OCI-LY1 (cell line): ENCODE measurements at regions not wholly inside any gene's neighbourhood (a gene's known extent, or its start where the extent isn't known, plus 50 kb on each side); places are given as distances from the start of the nearest gene placed in this dataset.

Experiments used
- H2AFZ ChIP-seq: fragments of 200-600 bp; sonication (generic), shearing (Covaris generic); 2 replicates; pipeline ENCODE4 v1.6.0; 2014; ENCODE audit warnings: antibody characterized with exemption, mild to moderate bottlenecking, low read length
- H3F3A ChIP-seq: fragments of 200-600 bp; sonication (generic), shearing (Covaris generic); 2 replicates; pipeline ENCODE4 v1.6.0; 2014; ENCODE audit warnings: mild to moderate bottlenecking, antibody characterized with exemption, low read length, moderate library complexity; ENCODE audit not compliant: insufficient read depth
- H3K27ac ChIP-seq: fragments of 200-600 bp; sonication (generic); 2 replicates; pipeline ENCODE4 v1.5.1; 2014; ENCODE audit warnings: low read length, mixed run types, mild to moderate bottlenecking, low read depth; ENCODE audit not compliant: poor library complexity, severe bottlenecking
- H3K27me3 ChIP-seq: fragments of 200-600 bp; sonication (generic); 2 replicates; pipeline ENCODE4 v1.6.0; 2014; ENCODE audit warnings: antibody characterized with exemption, mild to moderate bottlenecking, low read length, moderate library complexity; ENCODE audit not compliant: insufficient read depth
- H3K36me3 ChIP-seq: fragments of 200-600 bp; sonication (generic); 2 replicates; pipeline ENCODE4 v1.6.1; 2014; ENCODE audit warnings: mild to moderate bottlenecking, antibody characterized with exemption, low read length, moderate library complexity, mixed read lengths; ENCODE audit not compliant: insufficient read depth
- H3K4me1 ChIP-seq: fragments of 200-600 bp; sonication (generic); 2 replicates; pipeline ENCODE4 v1.5.1; 2014; ENCODE audit warnings: mild to moderate bottlenecking, low read length, moderate library complexity; ENCODE audit not compliant: insufficient read depth, severe bottlenecking
- H3K4me2 ChIP-seq: fragments of 200-600 bp; sonication (generic), shearing (Covaris generic); 2 replicates; pipeline ENCODE4 v1.6.1; 2014; ENCODE audit warnings: low read length
- H3K4me3 ChIP-seq: fragments of 200-600 bp; sonication (generic); 2 replicates; pipeline ENCODE4 v1.5.1; 2014; ENCODE audit warnings: low read length, low read depth, mild to moderate bottlenecking, mixed read lengths; ENCODE audit not compliant: poor library complexity, severe bottlenecking
- H3K79me2 ChIP-seq: fragments of 200-600 bp; shearing (Covaris generic); 2 replicates; pipeline ENCODE4 v1.6.1; 2016; ENCODE audit warnings: mixed run types, low read length, mixed read lengths; ENCODE audit not compliant: insufficient read depth
- H3K9ac ChIP-seq: fragments of 200-600 bp; sonication (generic), shearing (Covaris generic); 2 replicates; pipeline ENCODE4 v1.6.1; 2014; ENCODE audit warnings: mild to moderate bottlenecking, low read length, mixed read lengths
- H3K9me2 ChIP-seq: fragments of 200-600 bp; sonication (generic), shearing (Covaris generic); 2 replicates; pipeline ENCODE4 v1.6.1; 2014; ENCODE audit warnings: low read depth, mild to moderate bottlenecking, low read length, mixed read lengths
- H3K9me3 ChIP-seq: fragments of 200-600 bp; shearing (Covaris generic); 2 replicates; pipeline ENCODE4 v1.6.1; 2014; ENCODE audit warnings: low read length, mixed read lengths
- H4K20me1 ChIP-seq: fragments of 200-600 bp; sonication (generic), shearing (Covaris generic); 2 replicates; pipeline ENCODE4 v1.6.0; 2016; ENCODE audit warnings: mild to moderate bottlenecking, low read length; ENCODE audit not compliant: insufficient read depth
- CTCF ChIP-seq: fragments of 200-600 bp; sonication (generic), shearing (Covaris generic); IDR thresholded peaks from 2 replicates; pipeline ENCODE4 v1.5.1; 2017; ENCODE audit warnings: mild to moderate bottlenecking, antibody characterized with exemption, low read length, moderate library complexity, mixed read lengths
- EZH2 ChIP-seq: fragments of 200-600 bp; sonication (generic), shearing (Covaris generic); IDR thresholded peaks from 2 replicates; pipeline ENCODE4 v1.8.0; 2017; ENCODE audit warnings: borderline replicate concordance, mixed run types, mild to moderate bottlenecking, antibody characterized with exemption, low read length, moderate library complexity, mixed read lengths

GRCh38 chr1:239170828-239171227 lies 215.5 kb upstream of the CHRM3 start:
- TF ChIP-seq EZH2 (no peak), CTCF (no peak)
- Histone ChIP-seq H3K4me2 (no peak overlapping the region), H2AFZ (no peak overlapping the region)

GRCh38 chr1:239169276-239169675 lies 217.1 kb upstream of the CHRM3 start:
- H3K4me2 ChIP-seq: no peak overlapping the region
- H3K9me2 ChIP-seq: no peaks in the 10 kb centered on the region
- no peak overlapping the region for H3K27ac ChIP-seq
- no peaks in the 10 kb centered on the region for H3K36me3 ChIP-seq
- no peaks in the 10 kb centered on the region for H3K79me2 ChIP-seq
- H3K9ac ChIP-seq: no peak overlapping the region
- no peak for TF ChIP-seq CTCF
- no peak for TF ChIP-seq EZH2
- H2AFZ ChIP-seq: no peak overlapping the region
- no peak overlapping the region for H3K4me3 ChIP-seq
- no peaks in the 10 kb centered on the region for H3K9me3 ChIP-seq
- no peaks in the 10 kb centered on the region for H3F3A ChIP-seq
- H3K4me1 ChIP-seq: no peaks in the 10 kb centered on the region
- no peaks in the 10 kb centered on the region for H4K20me1 ChIP-seq
- no peaks in the 10 kb centered on the region for H3K27me3 ChIP-seq

More at GRCh38 chr1:239170828-239171227, 215.5 kb upstream of the CHRM3 start:
- Histone ChIP-seq H3F3A (no peaks in the 10 kb centered on the region), H3K27ac (no peak overlapping the region), H4K20me1 (no peaks in the 10 kb centered on the region), H3K36me3 (no peaks in the 10 kb centered on the region), H3K4me3 (no peak overlapping the region), H3K9me2 (no peaks in the 10 kb centered on the region), H3K4me1 (no peaks in the 10 kb centered on the region), H3K27me3 (no peaks in the 10 kb centered on the region), H3K9ac (no peak overlapping the region), H3K79me2 (no peaks in the 10 kb centered on the region), H3K9me3 (no peaks in the 10 kb centered on the region)

GRCh38 chr1:239164451-239165180 lies 221.8 kb upstream of the CHRM3 start:
- H2AFZ ChIP-seq: no peak overlapping the region
- no peak for TF ChIP-seq CTCF
- no peak for TF ChIP-seq EZH2

More at GRCh38 chr1:239164451-239165180, 221.8 kb upstream of the CHRM3 start:
- Histone ChIP-seq H3F3A (no peaks in the 10 kb centered on the region), H3K9me2 (no peaks in the 10 kb centered on the region), H3K9me3 (no peaks in the 10 kb centered on the region), H3K27ac (no peak overlapping the region), H3K4me3 (no peak overlapping the region), H4K20me1 (no peaks in the 10 kb centered on the region), H3K9ac (no peak overlapping the region), H3K27me3 (no peaks in the 10 kb centered on the region), H3K4me1 (no peaks in the 10 kb centered on the region), H3K4me2 (no peak overlapping the region), H3K79me2 (no peaks in the 10 kb centered on the region), H3K36me3 (no peaks in the 10 kb centered on the region)
